ENCODE measurements at regions not wholly inside any gene's neighbourhood (a gene's known extent, or its start where the extent isn't known, plus 50 kb on each side); places are given as distances from the start of the nearest gene placed in this dataset.

DNA sequence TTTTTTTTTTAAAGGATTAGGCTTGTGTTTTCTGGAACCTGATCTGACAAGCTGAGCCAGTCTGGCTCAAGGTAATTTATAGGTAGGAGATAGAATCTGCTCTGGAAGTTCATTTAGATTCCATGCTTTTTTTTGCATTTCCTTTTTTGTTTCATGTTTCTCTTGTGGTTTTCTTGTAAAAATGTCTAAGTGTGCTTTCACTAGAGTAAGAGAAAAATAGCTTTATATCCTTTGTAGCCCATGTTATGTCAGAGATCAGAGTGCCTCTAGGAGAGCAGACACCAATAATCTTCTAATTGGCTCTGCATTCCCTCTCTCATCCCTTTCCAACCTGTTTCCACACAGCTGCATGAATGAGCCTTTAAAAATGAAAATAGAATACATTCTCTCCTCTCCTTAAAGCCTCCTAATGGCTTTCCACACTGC, 389.8 kb upstream of the KCNMB2 start:
- no peak for DNase-seq

DNA sequence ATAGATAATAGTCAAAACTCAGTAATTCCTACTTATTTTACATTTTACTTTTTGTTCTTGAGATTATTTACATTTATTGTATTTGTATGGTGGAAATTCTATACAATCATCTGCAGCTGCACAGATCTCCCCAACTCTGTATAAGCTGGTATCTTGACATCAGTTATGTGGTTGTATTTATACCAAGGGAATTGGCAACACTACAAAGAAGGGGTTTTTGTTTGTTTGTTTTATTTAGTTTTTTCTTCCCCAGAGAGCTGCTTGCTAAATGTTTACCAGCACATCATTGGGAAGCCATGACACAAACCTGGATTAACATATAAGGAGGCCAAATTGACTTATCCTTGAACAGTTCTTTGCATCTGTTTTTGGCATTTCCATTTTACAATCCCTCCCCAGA, 389.2 kb upstream of the KCNMB2 start:
- DNase-seq = no peak

DNA sequence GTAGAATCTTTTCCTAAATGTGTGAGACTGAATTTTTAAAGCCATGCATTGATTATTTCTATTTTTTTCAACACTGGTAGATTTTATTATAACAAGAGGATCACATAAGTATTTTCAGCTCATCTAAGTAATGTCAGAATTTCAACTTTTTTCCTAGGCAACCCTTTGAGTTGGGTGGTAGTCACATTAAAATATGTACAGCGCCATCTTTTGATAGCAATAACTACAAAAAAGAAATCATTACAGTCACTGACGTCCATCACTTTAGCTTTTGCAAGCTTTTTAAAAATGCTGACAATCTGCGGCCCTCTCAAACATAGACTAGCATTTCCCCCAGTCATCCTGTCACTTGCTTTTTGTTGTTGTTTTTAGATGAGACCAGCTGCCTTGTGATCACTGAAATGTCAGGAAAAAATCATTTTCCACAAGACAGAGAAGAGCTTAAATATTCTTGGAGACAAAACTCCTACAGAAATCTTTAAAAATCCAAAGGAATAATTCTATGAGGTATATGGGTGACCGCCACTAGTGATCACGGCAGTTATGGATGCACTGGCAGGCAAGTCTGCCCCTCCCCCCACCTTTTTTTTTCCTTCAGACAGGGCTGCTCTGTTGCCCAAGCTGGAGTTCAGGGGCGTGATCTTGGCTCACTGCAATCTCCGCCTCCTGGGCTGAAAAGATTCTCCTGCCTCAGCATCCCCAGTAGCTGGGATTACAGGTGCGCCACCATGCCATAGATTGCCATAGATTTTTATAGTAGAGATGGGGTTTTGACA, 384.0 kb upstream of the KCNMB2 start:
- DNase-seq = no peak

DNA sequence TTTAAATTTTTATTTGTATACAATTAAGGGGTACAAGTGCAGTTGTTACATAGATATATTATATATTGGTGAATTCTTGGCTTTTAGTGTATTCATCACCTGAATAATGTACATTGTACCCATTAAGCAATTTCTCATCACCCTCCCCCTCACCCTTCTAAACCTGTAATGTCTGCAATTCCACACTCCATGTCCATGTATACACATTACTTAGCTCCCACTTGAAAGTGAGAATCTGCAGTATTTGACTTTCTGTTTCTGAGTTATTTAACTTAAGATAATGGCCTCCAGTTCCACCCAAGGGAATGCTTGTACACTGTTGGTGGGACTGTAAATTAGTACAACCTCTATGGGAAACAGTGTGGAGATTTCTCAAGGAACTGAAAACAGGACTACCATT, 383.2 kb upstream of the KCNMB2 start:
- DNase-seq = no peak

DNA sequence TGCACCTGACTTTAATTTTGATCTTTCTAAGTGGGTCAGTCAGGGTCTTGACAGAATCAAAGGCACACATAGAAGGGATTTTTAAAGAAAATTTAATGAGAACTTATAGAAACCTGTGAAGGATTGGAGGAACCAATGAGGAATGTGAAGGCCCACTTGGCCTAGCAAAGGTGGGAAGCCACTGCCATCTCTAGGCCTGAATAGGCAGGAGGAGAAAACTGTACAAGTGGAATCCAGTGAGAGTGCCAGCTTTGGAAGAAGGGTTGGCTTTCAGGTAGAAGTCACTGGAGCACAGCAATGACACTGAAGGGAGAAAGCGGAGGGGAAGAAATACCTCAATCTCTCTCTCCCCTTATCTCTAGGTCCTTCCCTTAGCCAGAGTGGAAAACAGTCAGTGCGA, 380.7 kb upstream of the KCNMB2 start:
- DNase-seq = no peak

DNA sequence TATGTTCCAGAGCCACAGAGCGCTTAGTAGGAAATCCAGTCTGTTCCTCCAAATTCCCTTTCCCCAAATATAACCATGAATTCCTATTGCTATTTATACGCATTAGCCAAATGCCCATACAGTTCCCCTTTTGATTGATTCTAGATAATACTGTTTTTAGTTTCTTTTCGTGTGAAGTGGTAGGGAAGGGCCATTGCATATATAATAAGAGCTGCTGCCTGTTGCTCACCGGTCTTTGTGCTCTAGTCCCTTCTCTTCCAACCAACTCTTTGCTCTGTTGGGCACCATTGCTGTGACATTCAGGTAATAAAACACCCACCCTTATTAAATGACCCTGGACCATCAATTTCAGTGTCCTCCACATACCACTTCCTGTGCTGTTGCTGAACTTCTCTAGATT, 379.9 kb upstream of the KCNMB2 start:
- DNase-seq = no peak

DNA sequence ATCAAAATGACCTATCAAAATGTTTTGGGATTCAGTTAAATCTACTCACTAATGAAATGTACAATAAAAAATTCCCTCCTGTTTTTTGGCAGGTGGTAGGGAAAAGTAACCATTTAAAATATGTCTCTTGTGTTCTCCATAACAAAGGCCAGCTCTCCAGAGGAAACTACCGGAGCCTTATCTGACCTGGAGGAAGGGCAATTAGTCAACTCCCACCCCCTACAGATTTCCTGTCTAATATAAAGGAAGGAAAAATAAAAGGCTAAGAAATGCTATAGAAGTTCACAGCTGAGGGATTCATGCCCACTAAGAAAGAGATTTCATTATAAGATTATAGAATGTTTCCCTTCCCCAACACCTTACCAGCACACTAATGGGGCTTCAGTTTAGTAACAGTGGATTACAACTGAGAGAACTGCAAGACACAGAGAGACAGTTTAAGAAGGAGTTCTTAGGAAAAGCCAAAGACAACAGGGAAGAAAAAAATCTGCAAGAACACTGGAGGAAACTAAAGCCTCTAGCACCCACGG, 376.5 kb upstream of the KCNMB2 start:
- DNase-seq = no peak

DNA sequence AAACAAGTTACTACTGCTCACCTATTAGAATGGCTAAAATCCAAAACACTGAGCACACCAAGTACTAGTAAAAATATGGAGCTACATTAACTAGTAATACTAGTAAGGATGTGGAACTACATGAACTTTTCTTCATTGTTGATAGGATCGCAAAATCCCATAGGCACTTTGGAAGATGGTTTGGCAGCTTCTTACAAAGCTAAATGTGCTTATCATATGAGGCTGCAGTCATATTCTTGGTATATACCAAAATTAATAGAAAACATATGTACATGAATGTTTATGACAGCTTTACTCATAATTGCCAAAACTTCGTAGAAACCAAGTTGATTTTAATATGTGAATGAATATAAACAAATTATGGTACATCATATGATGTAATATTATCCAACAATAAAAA, 366.8 kb upstream of the KCNMB2 start:
- DNase-seq = no peak

DNA sequence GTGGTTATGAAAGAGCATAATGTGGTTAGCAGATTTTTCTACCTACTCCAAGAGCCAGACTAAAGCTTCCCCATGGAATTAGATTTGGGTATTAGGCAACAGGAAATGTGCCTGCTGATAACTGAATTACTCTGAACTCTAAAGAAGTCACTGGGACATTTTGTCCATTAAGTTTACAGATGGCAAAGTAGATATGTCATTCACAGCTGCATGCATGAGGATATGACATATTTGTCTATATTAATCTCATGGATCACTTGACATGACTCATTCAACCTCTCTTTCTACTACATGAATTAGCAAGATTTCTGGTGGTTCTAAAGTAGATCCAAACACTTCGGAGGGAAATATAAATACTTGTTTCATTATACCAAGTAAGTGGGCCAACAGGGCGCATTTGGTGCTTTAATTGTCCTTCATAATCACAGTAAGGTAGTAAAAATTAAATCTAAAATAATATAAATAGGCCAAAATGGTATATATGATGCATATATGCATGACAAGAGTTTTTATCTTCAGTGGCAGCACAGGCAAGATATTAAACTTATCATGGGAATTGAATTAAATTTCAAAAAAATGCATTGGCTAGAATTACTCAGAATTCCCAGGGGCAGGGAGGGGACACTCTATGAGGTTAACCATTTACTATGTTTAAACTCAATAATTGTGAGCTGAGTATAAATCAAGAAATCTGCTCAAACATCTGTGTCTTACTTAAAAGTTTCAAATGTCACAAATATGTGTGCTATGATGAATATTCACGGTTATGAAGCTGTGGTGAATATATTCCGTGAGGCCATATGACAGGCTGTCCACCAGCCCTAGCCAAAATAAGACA, 365.3 kb upstream of the KCNMB2 start:
- no peak for DNase-seq

DNA sequence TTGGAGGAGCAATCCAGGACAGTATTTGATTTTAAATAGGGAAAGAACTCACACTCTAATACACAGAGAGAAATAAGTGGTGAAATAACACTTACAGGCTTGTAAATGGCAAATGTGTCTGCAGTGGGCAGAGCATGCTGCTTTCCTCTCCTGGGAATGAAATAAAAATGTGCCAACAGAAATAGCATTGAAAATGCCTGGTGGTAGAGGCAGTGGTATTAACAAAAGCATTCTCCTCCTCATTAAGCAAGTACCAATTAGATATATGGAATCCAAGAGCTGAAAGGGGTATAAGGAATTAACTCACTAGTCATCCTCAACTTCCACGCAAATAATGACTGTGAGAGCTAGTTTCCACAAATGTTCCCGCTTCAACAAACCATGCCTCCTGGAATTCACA, 364.1 kb upstream of the KCNMB2 start:
- no peak for DNase-seq

DNA sequence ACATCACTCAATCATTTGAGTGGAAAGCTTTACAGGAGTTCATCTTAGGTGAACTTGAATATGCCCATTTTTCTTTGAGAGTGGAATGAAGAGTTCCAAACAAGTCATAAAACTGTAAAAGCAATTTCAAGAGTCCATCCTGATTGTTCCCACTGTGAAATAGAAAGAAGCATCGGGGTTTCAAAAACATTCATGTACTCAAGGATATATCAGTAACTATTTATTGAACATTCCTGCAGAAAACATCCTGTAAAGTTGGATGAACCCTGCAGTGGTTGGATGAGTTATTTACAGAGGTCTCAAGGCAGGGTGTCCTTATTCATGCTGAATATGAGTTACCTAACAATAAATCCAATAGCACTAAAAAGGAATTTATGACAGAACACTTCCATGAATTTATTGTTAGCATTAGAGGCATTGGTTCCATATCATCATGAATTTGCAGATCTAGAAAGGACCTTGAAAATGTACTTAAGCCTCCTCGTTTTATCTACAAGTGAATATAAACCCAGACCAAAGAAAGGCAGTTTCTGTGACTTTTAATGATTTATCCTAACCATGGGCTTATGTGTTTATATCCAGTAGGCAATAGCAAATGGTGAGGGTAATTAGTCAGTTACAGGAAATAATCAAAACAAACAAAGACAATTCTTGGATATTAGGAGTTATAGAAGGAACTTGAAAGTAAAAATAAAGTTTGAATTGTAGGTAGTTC, 361.9 kb upstream of the KCNMB2 start:
- no peak for DNase-seq

DNA sequence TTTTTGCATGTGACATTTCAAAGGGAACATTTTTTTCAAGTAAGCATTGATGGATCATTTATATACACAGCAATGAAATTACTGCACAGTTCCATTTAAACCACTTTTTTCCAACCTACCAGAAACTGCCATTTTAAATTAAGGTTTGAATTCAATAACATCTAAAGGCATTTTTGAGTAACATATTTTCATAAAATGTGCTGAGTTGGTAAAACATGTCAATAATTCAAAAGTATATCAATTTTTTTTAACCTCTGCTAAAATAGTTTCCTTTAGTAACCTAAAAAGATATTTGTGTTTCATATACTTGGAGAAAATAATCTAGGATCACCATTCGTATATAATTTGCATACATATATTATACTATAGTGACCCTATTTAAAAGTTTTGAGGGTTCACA, 355.1 kb upstream of the KCNMB2 start:
- DNase-seq = no peak

DNA sequence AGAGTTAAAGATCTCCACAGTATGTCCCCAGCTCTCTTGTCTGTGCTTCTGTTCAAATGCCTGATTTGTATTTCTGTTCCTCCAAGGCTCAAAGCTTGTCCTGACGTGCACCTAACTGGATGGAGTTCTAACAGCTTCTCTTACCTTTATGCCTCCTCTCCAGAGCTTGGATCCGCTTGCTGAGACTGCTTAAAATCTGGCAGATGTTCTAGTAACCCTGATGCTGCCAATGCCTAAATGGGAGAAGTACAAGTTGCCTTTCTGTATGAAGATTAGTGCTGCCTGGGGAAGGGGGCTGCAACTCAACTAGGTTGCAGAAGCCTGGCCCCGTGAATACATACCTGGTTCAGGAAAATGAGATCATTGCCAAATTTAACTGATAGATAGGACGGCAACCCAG, 354.5 kb upstream of the KCNMB2 start:
- DNase-seq = no peak

DNA sequence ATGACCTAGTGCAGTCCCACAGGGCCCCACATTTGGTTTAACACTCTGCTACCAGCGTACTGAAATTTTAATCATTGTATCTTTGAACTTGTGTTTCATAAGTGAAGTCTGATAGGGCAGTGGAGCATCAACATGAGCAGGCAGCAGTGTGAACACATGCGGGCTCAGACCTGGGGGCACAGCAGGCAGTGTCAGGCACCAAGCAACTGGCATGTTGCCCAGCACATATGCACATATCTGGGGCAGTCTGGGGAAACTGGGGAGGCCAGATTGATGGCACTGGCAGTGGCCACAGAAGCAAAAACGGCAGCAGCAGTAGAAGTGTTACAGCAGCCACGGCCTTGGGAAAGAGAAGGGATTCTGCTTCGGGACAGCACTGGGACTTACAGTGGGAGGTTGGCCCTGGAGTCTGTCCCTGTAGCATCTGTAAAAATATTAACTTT, 353.9 kb upstream of the KCNMB2 start:
- DNase-seq = no peak

DNA sequence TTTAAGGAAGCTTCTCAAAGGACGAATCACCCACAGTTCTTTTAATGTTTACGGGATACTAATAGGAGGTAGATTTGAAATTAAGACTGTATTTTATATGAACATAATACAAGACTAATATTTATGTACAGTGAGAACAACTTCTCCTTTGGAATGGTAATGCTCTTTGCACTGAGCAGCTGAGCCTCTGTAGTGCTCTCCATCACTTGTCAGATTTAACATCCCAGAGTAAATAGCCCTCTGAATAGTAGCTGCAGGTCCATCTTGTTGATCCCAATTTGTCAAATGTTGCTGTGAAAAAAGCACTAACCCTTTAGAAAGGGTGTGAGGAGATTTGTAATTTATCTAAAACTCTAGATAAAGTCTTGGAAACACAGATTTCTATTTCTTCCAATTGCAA, 351.4 kb upstream of the KCNMB2 start:
- no peak for DNase-seq

DNA sequence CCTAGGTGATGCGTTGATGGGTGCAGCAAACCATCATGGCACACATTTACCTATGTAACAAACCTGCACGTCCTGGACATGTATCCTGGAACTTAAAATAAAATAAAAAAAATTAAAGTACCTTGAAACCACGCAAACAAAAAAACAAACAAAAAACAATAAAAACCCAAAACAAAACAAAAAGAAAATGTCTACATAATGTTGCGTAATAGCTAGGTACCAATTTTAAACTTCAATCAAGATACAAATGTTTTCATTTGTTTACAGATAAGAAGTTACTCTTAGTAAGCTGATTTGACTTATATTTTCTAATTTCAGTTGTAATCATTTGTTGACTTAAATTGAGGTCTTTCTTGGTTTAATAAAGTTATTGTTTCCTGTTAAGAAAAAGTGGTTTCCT, 349.6 kb upstream of the KCNMB2 start:
- DNase-seq = no peak

DNA sequence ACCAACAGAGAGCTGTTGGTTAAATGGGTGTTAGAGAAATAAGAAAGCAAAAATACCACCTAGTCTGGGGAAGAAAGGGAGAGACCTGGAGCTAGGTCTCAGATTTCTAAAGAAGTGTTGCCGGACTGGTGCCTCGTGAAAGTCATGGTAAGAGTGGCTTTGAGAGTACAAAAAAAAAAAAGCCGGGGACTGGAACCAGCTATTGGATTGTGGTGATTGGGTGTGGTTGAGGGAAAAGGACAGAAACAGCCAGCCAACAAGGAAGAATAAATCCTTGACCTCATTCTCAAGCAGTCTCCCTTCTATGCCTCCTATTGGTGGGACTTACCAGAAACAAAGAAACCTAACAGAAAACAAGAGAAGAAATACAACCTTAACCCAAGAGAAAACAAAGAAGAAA, 346.4 kb upstream of the KCNMB2 start:
- no peak for DNase-seq

DNA sequence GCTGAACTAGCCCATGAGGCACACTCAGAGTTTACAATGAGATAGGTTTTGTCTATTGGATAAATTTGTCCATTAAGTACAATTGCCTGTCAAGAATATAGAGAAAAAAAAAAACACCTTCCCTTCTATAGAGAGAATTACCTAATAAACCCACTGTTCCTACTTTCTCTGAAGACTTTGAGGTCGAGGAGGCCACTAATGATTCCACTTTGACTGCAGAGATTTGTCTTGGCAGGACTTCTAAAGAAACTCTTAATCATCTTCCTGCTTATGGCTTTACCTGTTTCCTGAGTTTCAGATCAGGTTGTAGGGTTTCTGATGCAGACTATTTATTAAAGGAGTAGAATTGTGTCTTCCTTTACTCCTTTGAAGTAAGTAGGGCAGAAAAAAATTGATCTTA, 342.4 kb upstream of the KCNMB2 start:
- no peak for DNase-seq

DNA sequence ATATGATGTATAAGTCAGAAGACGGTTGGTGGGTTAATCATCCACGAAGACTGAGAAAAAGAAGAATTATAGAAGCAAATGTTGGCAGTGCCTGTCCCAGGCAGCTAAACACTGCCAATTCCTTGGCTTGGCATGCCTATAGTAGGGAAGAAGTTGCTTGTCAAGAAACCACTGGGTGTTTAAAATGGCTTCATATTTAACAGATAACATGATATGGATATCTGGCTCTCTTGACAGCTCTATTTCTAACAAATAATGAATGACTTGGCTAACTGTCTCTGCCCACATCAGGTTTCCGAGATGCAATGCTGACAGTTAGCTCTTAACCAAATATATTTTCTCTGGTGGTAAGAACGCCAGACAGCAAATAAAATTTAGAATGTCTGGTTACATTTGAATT, 341.7 kb upstream of the KCNMB2 start:
- DNase-seq = no peak

DNA sequence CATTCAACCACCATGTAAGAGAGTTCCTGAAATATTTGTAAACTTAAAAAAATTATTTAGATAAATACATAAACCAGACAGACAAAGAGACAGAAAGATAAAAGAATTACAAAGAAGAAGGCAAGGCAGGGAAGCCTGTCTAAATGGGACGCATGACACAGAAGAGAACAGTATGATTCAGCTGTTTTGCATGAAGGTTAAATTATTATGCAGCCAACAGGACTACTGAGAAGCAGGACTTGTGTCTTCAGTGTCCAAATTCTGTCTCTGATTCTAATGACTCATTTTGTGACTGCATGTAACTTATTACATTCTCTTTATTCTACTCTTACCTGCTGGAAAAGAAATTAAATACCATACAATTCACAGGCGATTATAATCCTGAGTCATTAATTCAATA, 340.4 kb upstream of the KCNMB2 start:
- no peak for DNase-seq

DNA sequence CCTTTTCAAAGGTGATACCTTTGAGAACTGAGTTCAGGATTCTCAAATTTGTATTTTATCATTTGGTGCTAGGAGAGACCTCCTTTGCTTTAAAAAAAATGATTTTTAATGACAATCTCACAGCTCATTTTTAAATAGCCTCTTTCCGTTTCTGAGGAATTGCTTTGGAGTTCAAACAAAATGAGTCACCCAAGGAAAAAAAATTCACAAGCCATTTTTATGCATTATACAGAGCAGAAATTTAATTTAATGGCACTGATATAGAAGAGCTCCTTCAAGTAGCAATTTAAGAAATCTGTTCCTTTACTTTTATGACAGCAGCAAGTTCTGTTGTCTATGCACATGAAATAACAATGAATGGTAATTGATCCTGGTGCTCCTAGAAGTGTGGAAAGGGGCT, 337.9 kb upstream of the KCNMB2 start:
- no peak for DNase-seq

DNA sequence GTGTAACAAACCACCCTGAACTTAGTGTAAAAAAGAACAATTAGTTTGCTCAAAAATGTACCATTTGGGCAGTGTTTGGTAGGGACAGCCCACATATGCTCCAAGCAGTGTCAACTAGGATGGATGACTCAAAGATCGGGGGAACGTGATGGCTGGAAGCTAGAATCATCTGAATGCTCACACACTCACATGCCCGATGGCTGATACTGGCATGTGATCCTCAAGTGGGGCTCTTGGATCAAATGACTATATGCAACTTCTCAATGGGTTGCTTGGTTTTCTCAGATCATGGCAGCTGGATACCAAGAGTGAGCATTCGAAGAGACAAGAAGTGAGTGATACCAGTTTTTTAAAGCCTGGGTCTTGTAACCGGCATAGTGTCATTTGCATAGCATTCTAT, 335.9 kb upstream of the KCNMB2 start:
- no peak for DNase-seq

DNA sequence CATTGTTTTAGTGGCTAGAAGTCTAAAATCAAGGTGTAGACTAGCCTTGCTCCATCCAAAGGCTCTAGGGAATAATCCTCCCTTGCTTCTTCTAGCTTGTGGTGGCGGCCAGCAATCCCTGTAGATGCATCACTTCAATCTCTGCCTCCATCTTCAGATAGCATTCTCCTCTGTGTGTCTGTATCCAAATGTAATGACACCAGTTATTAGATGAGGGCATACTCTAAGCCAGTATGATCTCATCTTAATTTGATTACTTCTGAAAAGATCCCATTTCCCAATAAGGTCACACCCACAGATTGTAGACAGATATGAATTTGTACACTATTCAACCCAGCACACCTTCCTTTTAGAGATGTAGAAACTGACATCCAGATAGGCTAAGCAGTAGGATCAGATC, 334.5 kb upstream of the KCNMB2 start:
- DNase-seq = peak; percentile 40

DNA sequence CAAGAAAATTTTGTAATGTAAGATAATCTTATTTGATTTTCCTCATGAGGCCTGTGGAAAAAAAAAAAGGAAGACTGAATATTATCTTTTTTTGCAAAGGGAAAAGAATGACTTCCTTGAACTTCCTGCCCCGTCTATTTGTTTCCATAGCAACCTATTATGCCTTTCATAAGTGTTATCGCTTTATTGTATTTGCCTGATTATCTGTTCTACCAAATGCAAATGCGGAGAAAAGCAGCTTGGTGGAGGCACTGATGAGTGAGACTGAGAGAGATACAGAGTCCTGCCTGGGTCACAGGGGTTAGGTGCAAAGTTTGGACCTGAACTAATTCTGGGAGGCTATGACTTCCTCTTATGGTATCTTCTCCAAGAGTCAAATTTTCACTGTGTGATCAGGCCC, 334.0 kb upstream of the KCNMB2 start:
- DNase-seq = peak; percentile 40
